Caco-2 (cell line): ENCODE measurements at regions not wholly inside any gene's neighbourhood (a gene's known extent, or its start where the extent isn't known, plus 50 kb on each side); places are given as distances from the start of the nearest gene placed in this dataset.

ENCODE experiments used
- BruUV-seq: library from RNA; stranded (reverse); fragments of 400-500 nt; replicated peaks from 2 replicates; lab custom pipeline; 2021; lab: Mats Ljungman, UMichigan
- CTCF ChIA-PET: fragments of 300-600 bp; sonication (Branson Sonifier 250); formaldehyde crosslinking; loops from one replicate; lab custom pipeline; 2022; ENCODE audit warnings: antibody characterized with exemption; lab: Charles Lee
- POLR2A ChIA-PET: fragments of 300-600 bp; sonication (Branson Sonifier 250); formaldehyde crosslinking; loops from one replicate; lab custom pipeline; 2022; ENCODE audit warnings: antibody characterized with exemption; lab: Charles Lee
- DNase-seq, 2 experiments: peaks; one replicate each; pipeline versions ENCODE4 v3.0.0 to v3.0.0-alpha.2; 2020 to 2022
- H3K27me3 ChIP-seq: replicated peaks from 2 replicates; pipeline ENCODE4 v1.6.0; 2011; ENCODE audit warnings: low read length; ENCODE audit not compliant: control insufficient read depth, insufficient read depth
- H3K36me3 ChIP-seq: 2 replicates; pipeline ENCODE4 v1.5.1; 2011; ENCODE audit warnings: low read length; ENCODE audit not compliant: control insufficient read depth, insufficient read depth
- H3K4me1 ChIP-seq: fragments of 250-450 bp; sonication (Bioruptor Pico); 2 replicates; pipeline ENCODE4 v1.5.1; 2020; ENCODE audit warnings: mild to moderate bottlenecking
- H3K4me3 ChIP-seq: 2 replicates; pipeline ENCODE4 v1.5.1; 2011; ENCODE audit warnings: low read depth, mild to moderate bottlenecking, control low read depth, low read length
- H3K9me3 ChIP-seq: fragments of 250-450 bp; sonication (Bioruptor Pico); 2 replicates; pipeline ENCODE4 v1.5.1; 2020; ENCODE audit warnings: mild to moderate bottlenecking, moderate library complexity
- H3K27ac Mint-ChIP-seq: one replicate; pipeline ENCODE4 v1.8.0; 2022; ENCODE audit warnings: mixed read lengths; ENCODE audit not compliant: unreplicated experiment
- H3K27me3 Mint-ChIP-seq: one replicate; pipeline ENCODE4 v1.8.0; 2022; ENCODE audit warnings: mixed read lengths; ENCODE audit not compliant: insufficient read depth, unreplicated experiment
- H3K36me3 Mint-ChIP-seq: one replicate; pipeline ENCODE4 v1.8.0; 2022; ENCODE audit warnings: mild to moderate bottlenecking, mixed read lengths; ENCODE audit not compliant: insufficient read depth, unreplicated experiment
- H3K4me1 Mint-ChIP-seq: one replicate; pipeline ENCODE4 v1.8.0; 2022; ENCODE audit warnings: low read depth, mixed read lengths; ENCODE audit not compliant: unreplicated experiment
- H3K4me3 Mint-ChIP-seq: one replicate; pipeline ENCODE4 v1.8.0; 2022; ENCODE audit warnings: mild to moderate bottlenecking, moderate library complexity, mixed read lengths; ENCODE audit not compliant: unreplicated experiment
- H3K9me3 Mint-ChIP-seq: one replicate; pipeline ENCODE4 v1.8.0; 2022; ENCODE audit warnings: mixed read lengths; ENCODE audit not compliant: unreplicated experiment
- CTCF ChIP-seq, 2 experiments: fragments of 200-600 bp in 1 of 2; IDR thresholded peaks; 1 replicate in 1 of 2; 2 replicates in 1 of 2; pipeline versions ENCODE4 v1.5.1 to v1.8.0; 2011 to 2022; ENCODE audit warnings: antibody characterized with exemption in 1 of 2, control low read depth in 1 of 2, inconsistent platforms in 1 of 2, low read depth in 1 of 2, low read length in 1 of 2, mild to moderate bottlenecking in 1 of 2, moderate library complexity in 1 of 2; ENCODE audit not compliant: insufficient read depth in 1 of 2, severe bottlenecking in 1 of 2, unreplicated experiment in 1 of 2
- intact Hi-C: fragments of 100-400 bp; cut with micrococcal nuclease; formaldehyde crosslinking; loops from one replicate; pipeline ENCODE4 v1.10.0; 2022; ENCODE audit not compliant: unreplicated experiment

DNA sequence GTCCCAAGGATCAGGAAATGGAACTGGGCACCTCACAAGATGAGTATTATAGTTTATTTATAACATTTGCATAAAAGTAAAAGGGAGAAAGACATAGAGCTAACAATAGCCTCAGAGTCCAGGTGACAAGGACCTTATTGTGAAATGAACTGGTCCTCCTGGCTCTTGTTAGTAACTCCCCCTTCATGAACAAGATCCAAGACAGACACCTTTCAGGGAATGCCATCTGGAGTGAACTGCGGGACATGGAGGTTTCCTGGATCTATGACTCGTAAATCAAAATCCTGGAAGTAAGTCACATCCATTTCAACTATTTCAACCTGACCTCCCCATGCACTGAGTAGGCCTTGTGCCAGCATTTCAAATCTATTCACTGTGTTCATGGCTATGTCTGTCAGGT lies 129.5 kb upstream of the GAS1 start:
- POLR2A ChIA-PET = no interaction called here
- H3K9me3 Mint-ChIP-seq = no peaks in the 10 kb centered on the region
- no peaks in the 10 kb centered on the region for H3K4me1 Mint-ChIP-seq
- Histone ChIP-seq H3K4me1 (no peaks in the 10 kb centered on the region), H3K9me3 (no peaks in the 10 kb centered on the region), H3K4me3 (no peak overlapping the region), H3K36me3 (no peaks in the 10 kb centered on the region), H3K27me3 (no peaks in the 10 kb centered on the region)
- H3K36me3 Mint-ChIP-seq = no peaks in the 10 kb centered on the region
- DNase-seq = no peak
- no TSS peak for BruUV-seq
- intact Hi-C loops = no loop called here
- CTCF ChIA-PET = no interaction called here
- TF ChIP-seq CTCF (IDR thresholded peaks at IDR 0.05; ENCODE audit: insufficient read depth in 1 of 2, low read depth in 1 of 2, low read length in 1 of 2, severe bottlenecking in 1 of 2, unreplicated experiment in 1 of 2) = no peak
- H3K4me3 Mint-ChIP-seq = no peak overlapping the region
- H3K27ac Mint-ChIP-seq = no peak overlapping the region
- no peaks in the 10 kb centered on the region for H3K27me3 Mint-ChIP-seq

GRCh38 chr9:87077986-87078385 lies 130.7 kb upstream of the GAS1 start:
- H3K36me3 Mint-ChIP-seq = no peaks in the 10 kb centered on the region
- Histone ChIP-seq H3K36me3 (no peaks in the 10 kb centered on the region), H3K4me3 (no peak overlapping the region), H3K9me3 (no peaks in the 10 kb centered on the region), H3K27me3 (no peaks in the 10 kb centered on the region), H3K4me1 (no peaks in the 10 kb centered on the region)
- intact Hi-C loops = no loop called here
- ChIA-PET POLR2A (no interaction called here), CTCF (no interaction called here)
- no peaks in the 10 kb centered on the region for H3K4me1 Mint-ChIP-seq
- H3K27ac Mint-ChIP-seq = no peak overlapping the region
- no TSS peak for BruUV-seq
- peaks cover 3% of the 10 kb centered on the region for H3K27me3 Mint-ChIP-seq
- TF ChIP-seq CTCF (IDR thresholded peaks at IDR 0.05; ENCODE audit: insufficient read depth in 1 of 2, low read depth in 1 of 2, low read length in 1 of 2, severe bottlenecking in 1 of 2, unreplicated experiment in 1 of 2) = no peak
- H3K9me3 Mint-ChIP-seq = no peaks in the 10 kb centered on the region
- no peak overlapping the region for H3K4me3 Mint-ChIP-seq
- no peak for DNase-seq

- Mint-ChIP-seq H3K4me1 (no peaks in the 10 kb centered on the region), H3K36me3 (no peaks in the 10 kb centered on the region), H3K27ac (no peak overlapping the region), H3K4me3 (no peak overlapping the region), H3K27me3 (peaks cover 3% of the 10 kb centered on the region), H3K9me3 (no peaks in the 10 kb centered on the region)
- H3K4me3 ChIP-seq = no peak overlapping the region
- H3K4me1 ChIP-seq = no peaks in the 10 kb centered on the region
- BruUV-seq = no TSS peak
- intact Hi-C loops = no loop called here
- no peaks in the 10 kb centered on the region for H3K36me3 ChIP-seq
- no peak for TF ChIP-seq CTCF (IDR thresholded peaks at IDR 0.05; ENCODE audit: insufficient read depth in 1 of 2, low read depth in 1 of 2, low read length in 1 of 2, severe bottlenecking in 1 of 2, unreplicated experiment in 1 of 2)
- H3K9me3 ChIP-seq = no peaks in the 10 kb centered on the region
- DNase-seq = no peak
- ChIA-PET POLR2A (no interaction called here), CTCF (no interaction called here)
- H3K27me3 ChIP-seq = no peaks in the 10 kb centered on the region
Observed at GRCh38 chr9:87080512-87081264, 133.4 kb upstream of the GAS1 start.
